WI38 (cell line): ENCODE measurements at regions not wholly inside any gene's neighbourhood (a gene's known extent, or its start where the extent isn't known, plus 50 kb on each side); places are given as distances from the start of the nearest gene placed in this dataset.

Experiments
- H3K4me3 ChIP-seq: 2 replicates; pipeline ENCODE4 v1.5.1; 2011; ENCODE audit warnings: low read depth, mild to moderate bottlenecking, control low read depth, low read length
- CTCF ChIP-seq: IDR thresholded peaks from 2 replicates; pipeline ENCODE4 v1.5.1; 2012; ENCODE audit warnings: low read depth, mild to moderate bottlenecking, control low read depth, low read length

GRCh38 chr4:30808276-30808675, 88.1 kb downstream of the PCDH7 start:
- no peak for TF ChIP-seq CTCF
- no peak overlapping the region for H3K4me3 ChIP-seq

- TF ChIP-seq CTCF: no peak
- H3K4me3 ChIP-seq: no peak overlapping the region
Observed at GRCh38 chr4:30811296-30811695, 91.1 kb downstream of the PCDH7 start.

- TF ChIP-seq CTCF: no peak
Observed at GRCh38 chr4:30815685-30816084, 95.5 kb downstream of the PCDH7 start.

GRCh38 chr4:30817447-30817846, 97.3 kb downstream of the PCDH7 start:
- TF ChIP-seq CTCF: no peak
- no peak overlapping the region for H3K4me3 ChIP-seq

More at GRCh38 chr4:30815685-30816084, 95.5 kb downstream of the PCDH7 start:
- H3K4me3 ChIP-seq: no peak overlapping the region

- H3K4me3 ChIP-seq: no peak overlapping the region
- no peak for TF ChIP-seq CTCF
Observed at GRCh38 chr4:30818541-30818940, 98.4 kb downstream of the PCDH7 start.

GRCh38 chr4:30821275-30821674, 101.1 kb downstream of the PCDH7 start:
- TF ChIP-seq CTCF: no peak
- H3K4me3 ChIP-seq: no peak overlapping the region

- H3K4me3 ChIP-seq: no peak overlapping the region
- no peak for TF ChIP-seq CTCF
Observed at GRCh38 chr4:30821859-30822612, 101.9 kb downstream of the PCDH7 start.
